Stomach (tissue), 4 donors: ENCODE measurements at regions not wholly inside any gene's neighbourhood (a gene's known extent, or its start where the extent isn't known, plus 50 kb on each side); places are given as distances from the start of the nearest gene placed in this dataset.

Experiments used
- POLR2AphosphoS5 ChIP-seq, 3 donors: sonication (generic); formaldehyde crosslinking; IDR thresholded peaks; one replicate each; pipeline ENCODE4 v1.6.1; 2016; ENCODE audit warnings: antibody characterized with exemption in 3 of 3
- TF ChIP-seq, protein P1 (sequence below), 7 experiments: fragments of 450-650 bp in 4 of 7; fragments of 200-600 bp in 3 of 7; sonication (generic) in 3 of 7; IDR thresholded peaks; one replicate each; pipeline ENCODE4 v1.5.1; 2016 to 2019; ENCODE audit warnings: antibody characterized with exemption in 7 of 7, control low read depth in 2 of 7, mild to moderate bottlenecking in 1 of 7

DNA sequence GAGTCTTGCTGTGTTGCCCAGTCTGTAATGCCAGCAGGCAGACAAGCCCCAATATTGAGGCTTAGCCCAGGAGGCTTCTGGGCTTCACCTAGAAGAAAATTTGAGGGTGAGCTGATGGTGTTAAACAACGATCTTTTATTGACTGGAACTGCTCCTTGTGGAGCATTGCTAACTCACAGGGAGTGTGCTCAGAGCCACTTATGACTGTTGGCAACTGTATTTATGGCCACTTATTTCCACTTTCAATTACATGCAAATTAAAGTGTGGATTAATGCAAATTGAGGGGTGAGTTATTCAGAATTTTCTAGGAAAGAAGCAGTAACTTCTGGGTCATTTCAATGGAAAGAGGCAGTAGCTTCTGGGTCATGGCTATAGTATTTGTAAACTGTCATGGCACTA lies 317.2 kb upstream of the FKBP1C start:
- no peak for TF ChIP-seq POLR2AphosphoS5 (IDR thresholded peaks at IDR 0.05)
- TF ChIP-seq, protein P1, sequence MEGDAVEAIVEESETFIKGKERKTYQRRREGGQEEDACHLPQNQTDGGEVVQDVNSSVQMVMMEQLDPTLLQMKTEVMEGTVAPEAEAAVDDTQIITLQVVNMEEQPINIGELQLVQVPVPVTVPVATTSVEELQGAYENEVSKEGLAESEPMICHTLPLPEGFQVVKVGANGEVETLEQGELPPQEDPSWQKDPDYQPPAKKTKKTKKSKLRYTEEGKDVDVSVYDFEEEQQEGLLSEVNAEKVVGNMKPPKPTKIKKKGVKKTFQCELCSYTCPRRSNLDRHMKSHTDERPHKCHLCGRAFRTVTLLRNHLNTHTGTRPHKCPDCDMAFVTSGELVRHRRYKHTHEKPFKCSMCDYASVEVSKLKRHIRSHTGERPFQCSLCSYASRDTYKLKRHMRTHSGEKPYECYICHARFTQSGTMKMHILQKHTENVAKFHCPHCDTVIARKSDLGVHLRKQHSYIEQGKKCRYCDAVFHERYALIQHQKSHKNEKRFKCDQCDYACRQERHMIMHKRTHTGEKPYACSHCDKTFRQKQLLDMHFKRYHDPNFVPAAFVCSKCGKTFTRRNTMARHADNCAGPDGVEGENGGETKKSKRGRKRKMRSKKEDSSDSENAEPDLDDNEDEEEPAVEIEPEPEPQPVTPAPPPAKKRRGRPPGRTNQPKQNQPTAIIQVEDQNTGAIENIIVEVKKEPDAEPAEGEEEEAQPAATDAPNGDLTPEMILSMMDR (IDR thresholded peaks at IDR 0.05), result no peak
